Calu3 (cell line): ENCODE measurements at regions not wholly inside any gene's neighbourhood (a gene's known extent, or its start where the extent isn't known, plus 50 kb on each side); places are given as distances from the start of the nearest gene placed in this dataset.

Experiments
- BruUV-seq: library from RNA; stranded (reverse); fragments of 400-500 nt; replicated peaks from 2 replicates; lab custom pipeline; 2021; lab: Mats Ljungman, UMichigan
- CTCF ChIA-PET: fragments of 300-600 bp; sonication (Branson Sonifier 250); formaldehyde crosslinking; loops from one replicate; lab custom pipeline; 2022; ENCODE audit warnings: antibody characterized with exemption; lab: Charles Lee
- DNase-seq: peaks from one replicate; pipeline ENCODE4 v3.0.0; 2022
- H3K27ac Mint-ChIP-seq: one replicate; pipeline ENCODE4 v1.8.0; 2022; ENCODE audit warnings: mixed read lengths; ENCODE audit not compliant: unreplicated experiment
- H3K27me3 Mint-ChIP-seq: one replicate; pipeline ENCODE4 v1.8.0; 2022; ENCODE audit warnings: mixed read lengths; ENCODE audit not compliant: unreplicated experiment
- H3K36me3 Mint-ChIP-seq: one replicate; pipeline ENCODE4 v1.8.0; 2022; ENCODE audit warnings: mild to moderate bottlenecking, moderate library complexity, mixed read lengths; ENCODE audit not compliant: insufficient read depth, unreplicated experiment
- H3K4me1 Mint-ChIP-seq: one replicate; pipeline ENCODE4 v1.8.0; 2022; ENCODE audit warnings: mild to moderate bottlenecking, low read depth, mixed read lengths; ENCODE audit not compliant: unreplicated experiment
- H3K4me3 Mint-ChIP-seq: one replicate; pipeline ENCODE4 v1.8.0; 2022; ENCODE audit warnings: mild to moderate bottlenecking, low read depth, moderate library complexity, mixed read lengths; ENCODE audit not compliant: unreplicated experiment
- H3K9me3 Mint-ChIP-seq: one replicate; pipeline ENCODE4 v1.8.0; 2022; ENCODE audit warnings: low read depth, mixed read lengths; ENCODE audit not compliant: unreplicated experiment
- intact Hi-C: fragments of 100-400 bp; cut with micrococcal nuclease; formaldehyde crosslinking; loops from one replicate; pipeline ENCODE4 v1.10.0; 2022; ENCODE audit not compliant: unreplicated experiment
- TF ChIP-seq, protein P1 (sequence below): fragments of 200-600 bp; IDR thresholded peaks from one replicate; pipeline ENCODE4 v1.8.0; 2022; ENCODE audit warnings: antibody characterized with exemption; ENCODE audit not compliant: unreplicated experiment

GRCh38 chr13:37277435-37278144 lies 172.1 kb upstream of the CSNK1A1L start:
- intact Hi-C loops: no loop called here
- BruUV-seq: no TSS peak
- DNase-seq: no peak
- Mint-ChIP-seq H3K4me3 (no peak overlapping the region), H3K27me3 (no peaks in the 10 kb centered on the region), H3K27ac (no peak overlapping the region), H3K4me1 (no peaks in the 10 kb centered on the region), H3K36me3 (no peaks in the 10 kb centered on the region), H3K9me3 (peaks cover 2% of the 10 kb centered on the region)
- CTCF ChIA-PET: no interaction called here
- TF ChIP-seq, protein P1, sequence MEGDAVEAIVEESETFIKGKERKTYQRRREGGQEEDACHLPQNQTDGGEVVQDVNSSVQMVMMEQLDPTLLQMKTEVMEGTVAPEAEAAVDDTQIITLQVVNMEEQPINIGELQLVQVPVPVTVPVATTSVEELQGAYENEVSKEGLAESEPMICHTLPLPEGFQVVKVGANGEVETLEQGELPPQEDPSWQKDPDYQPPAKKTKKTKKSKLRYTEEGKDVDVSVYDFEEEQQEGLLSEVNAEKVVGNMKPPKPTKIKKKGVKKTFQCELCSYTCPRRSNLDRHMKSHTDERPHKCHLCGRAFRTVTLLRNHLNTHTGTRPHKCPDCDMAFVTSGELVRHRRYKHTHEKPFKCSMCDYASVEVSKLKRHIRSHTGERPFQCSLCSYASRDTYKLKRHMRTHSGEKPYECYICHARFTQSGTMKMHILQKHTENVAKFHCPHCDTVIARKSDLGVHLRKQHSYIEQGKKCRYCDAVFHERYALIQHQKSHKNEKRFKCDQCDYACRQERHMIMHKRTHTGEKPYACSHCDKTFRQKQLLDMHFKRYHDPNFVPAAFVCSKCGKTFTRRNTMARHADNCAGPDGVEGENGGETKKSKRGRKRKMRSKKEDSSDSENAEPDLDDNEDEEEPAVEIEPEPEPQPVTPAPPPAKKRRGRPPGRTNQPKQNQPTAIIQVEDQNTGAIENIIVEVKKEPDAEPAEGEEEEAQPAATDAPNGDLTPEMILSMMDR: no peak

DNA sequence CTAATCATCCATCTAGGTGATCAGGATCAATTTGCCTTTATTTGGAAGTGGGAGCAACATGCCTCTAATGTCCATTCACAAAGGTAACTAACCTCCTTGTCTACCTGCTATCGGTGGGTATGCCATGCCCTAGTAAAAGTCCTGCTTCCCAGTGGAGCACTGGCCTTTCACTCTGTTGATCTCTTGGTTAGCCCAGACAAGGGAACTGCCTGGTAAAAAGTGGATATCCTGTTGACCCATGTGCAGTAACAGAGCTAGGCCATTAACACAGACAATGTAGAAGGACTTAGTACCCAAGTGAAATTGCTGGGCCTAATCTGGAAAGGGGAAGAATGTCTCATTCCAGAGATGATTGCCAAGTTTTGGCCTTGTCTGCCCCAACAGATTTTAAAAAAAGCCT lies 171.5 kb upstream of the CSNK1A1L start:
- DNase-seq: no peak
- no peak overlapping the region for H3K27ac Mint-ChIP-seq
- H3K9me3 Mint-ChIP-seq: peaks cover 2% of the 10 kb centered on the region
- BruUV-seq: no TSS peak
- H3K4me1 Mint-ChIP-seq: no peaks in the 10 kb centered on the region
- intact Hi-C loops: no loop called here
- H3K36me3 Mint-ChIP-seq: no peaks in the 10 kb centered on the region
- TF ChIP-seq, protein P1: no peak
- H3K27me3 Mint-ChIP-seq: no peaks in the 10 kb centered on the region
- no peak overlapping the region for H3K4me3 Mint-ChIP-seq
- CTCF ChIA-PET: no interaction called here

GRCh38 chr13:37274569-37275497 lies 169.4 kb upstream of the CSNK1A1L start:
- H3K4me1 Mint-ChIP-seq: no peaks in the 10 kb centered on the region
- no peak for DNase-seq
- BruUV-seq: no TSS peak
- H3K27me3 Mint-ChIP-seq: no peaks in the 10 kb centered on the region
- intact Hi-C loops: no loop called here
- CTCF ChIA-PET: no interaction called here
- H3K36me3 Mint-ChIP-seq: no peaks in the 10 kb centered on the region
- H3K4me3 Mint-ChIP-seq: no peak overlapping the region
- H3K27ac Mint-ChIP-seq: no peak overlapping the region
- TF ChIP-seq, protein P1: no peak
- H3K9me3 Mint-ChIP-seq: peaks cover 2% of the 10 kb centered on the region

- TF ChIP-seq, protein P1: no peak
- no peak for DNase-seq
- BruUV-seq: no TSS peak
- H3K27me3 Mint-ChIP-seq: no peaks in the 10 kb centered on the region
- no peak overlapping the region for H3K27ac Mint-ChIP-seq
- CTCF ChIA-PET: no interaction called here
- intact Hi-C loops: no loop called here
- H3K9me3 Mint-ChIP-seq: peaks cover 2% of the 10 kb centered on the region
- no peaks in the 10 kb centered on the region for H3K36me3 Mint-ChIP-seq
- H3K4me1 Mint-ChIP-seq: no peaks in the 10 kb centered on the region
- no peak overlapping the region for H3K4me3 Mint-ChIP-seq
These were observed 168.4 kb upstream of the CSNK1A1L start for GRCh38 chr13:37273836-37274235.
